ENCODE measurements at regions not wholly inside any gene's neighbourhood (a gene's known extent, or its start where the extent isn't known, plus 50 kb on each side); places are given as distances from the start of the nearest gene placed in this dataset.

DNA sequence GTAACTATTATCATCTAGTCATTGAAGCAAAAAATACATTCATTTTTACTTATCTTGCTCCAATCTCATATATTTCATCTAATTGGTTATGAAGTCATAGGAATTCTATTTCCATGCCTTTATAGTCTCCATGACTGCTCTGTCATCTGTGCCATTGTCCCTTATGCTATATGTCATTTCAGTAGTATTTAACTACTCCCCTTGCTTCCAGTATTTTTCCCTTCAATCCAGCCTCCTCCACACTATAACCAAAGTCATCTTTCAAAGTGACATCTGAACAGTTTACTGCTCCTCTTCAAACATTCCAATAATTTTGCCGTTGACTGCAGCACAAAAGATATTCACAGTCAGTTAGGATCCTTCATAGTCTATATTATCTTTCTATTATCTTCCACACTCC lies 216.6 kb upstream of the HS3ST5 start:
- no peak overlapping the region for H3K4me3 ChIP-seq (ENCODE audit: low read length in 2 of 2)
- DNase-seq (ENCODE audit: low read depth in 6 of 9, low spot score in 9 of 9): no peak
- no peaks in the 10 kb centered on the region for H3K36me3 ChIP-seq (ENCODE audit: control insufficient read depth in 2 of 2, insufficient read depth in 2 of 2, low read length in 1 of 2)
- no peak overlapping the region for H3K27ac ChIP-seq (ENCODE audit: low read depth in 1 of 2, low read length in 1 of 2)
- no peaks in the 10 kb centered on the region for H3K27me3 ChIP-seq (ENCODE audit: control insufficient read depth in 2 of 2, insufficient read depth in 1 of 2, low read length in 1 of 2)
- no peaks in the 10 kb centered on the region for H3K4me1 ChIP-seq (ENCODE audit: control insufficient read depth in 2 of 2, insufficient read depth in 2 of 2, low read length in 2 of 2)
- WGBS: 89% methylated on average over 1 of the region's 1 CpG
- H3K9me3 ChIP-seq (ENCODE audit: control insufficient read depth in 2 of 2, insufficient read depth in 1 of 2, low read length in 1 of 2): no peaks in the 10 kb centered on the region

DNA sequence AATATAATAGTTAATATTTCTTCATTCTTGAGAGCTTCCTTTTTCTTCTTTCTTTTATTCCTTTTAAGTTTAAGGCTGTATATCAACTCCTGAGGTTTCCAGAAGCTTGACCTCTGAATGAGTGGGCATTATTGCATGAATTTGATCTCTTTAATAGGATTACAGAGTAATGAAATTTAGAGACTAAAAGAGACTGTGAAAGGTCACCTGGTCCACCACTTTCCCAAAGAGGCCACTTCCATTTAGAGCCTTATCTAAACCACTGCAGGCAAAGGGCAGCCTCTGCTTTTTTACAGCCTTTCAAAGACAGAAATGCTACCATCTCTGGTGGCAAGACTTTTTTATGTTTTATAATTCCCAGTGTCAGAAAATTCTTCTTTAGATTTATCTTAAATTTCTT lies 215.3 kb upstream of the HS3ST5 start:
- Histone ChIP-seq H3K9me3 (ENCODE audit: control insufficient read depth in 2 of 2, insufficient read depth in 1 of 2, low read length in 1 of 2) (no peaks in the 10 kb centered on the region), H3K27me3 (ENCODE audit: control insufficient read depth in 2 of 2, insufficient read depth in 1 of 2, low read length in 1 of 2) (no peaks in the 10 kb centered on the region), H3K36me3 (ENCODE audit: control insufficient read depth in 2 of 2, insufficient read depth in 2 of 2, low read length in 1 of 2) (no peaks in the 10 kb centered on the region), H3K27ac (ENCODE audit: low read depth in 1 of 2, low read length in 1 of 2) (no peak overlapping the region), H3K4me1 (ENCODE audit: control insufficient read depth in 2 of 2, insufficient read depth in 2 of 2, low read length in 2 of 2) (no peaks in the 10 kb centered on the region), H3K4me3 (ENCODE audit: low read length in 2 of 2) (no peak overlapping the region)
- DNase-seq (ENCODE audit: low read depth in 6 of 9, low spot score in 9 of 9): no peak

DNA sequence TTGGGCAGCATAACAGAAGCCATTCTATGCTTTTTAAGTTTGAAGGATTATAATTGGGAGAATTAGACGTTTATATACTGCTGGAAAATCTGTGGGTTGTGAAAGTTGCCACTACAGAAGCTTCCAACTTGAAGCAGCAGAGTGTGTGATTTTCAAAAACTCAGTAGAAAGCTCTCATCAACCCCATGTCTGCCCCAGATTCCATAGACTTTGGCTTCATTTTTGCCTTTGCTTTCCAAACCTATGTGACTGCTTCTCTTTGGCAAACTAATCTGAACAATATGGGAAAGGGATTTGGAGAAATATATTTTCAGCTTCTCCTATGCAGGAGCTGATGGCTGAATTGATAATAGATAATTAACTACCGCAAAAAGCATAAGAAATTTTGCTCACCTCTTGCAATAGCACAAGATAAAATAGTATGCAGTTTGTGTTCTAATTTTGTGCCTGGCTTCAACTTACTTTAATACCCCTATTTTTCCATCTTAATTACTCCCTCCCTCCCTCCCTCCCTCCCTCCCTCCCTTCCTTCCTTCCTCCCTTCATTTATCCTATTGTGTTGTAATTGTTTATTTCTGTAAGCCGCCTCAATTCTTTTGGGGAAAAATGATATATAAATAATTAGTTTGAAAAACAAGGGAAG lies 214.1 kb upstream of the HS3ST5 start:
- Histone ChIP-seq H3K4me1 (ENCODE audit: control insufficient read depth in 2 of 2, insufficient read depth in 2 of 2, low read length in 2 of 2) (no peaks in the 10 kb centered on the region), H3K9me3 (ENCODE audit: control insufficient read depth in 2 of 2, insufficient read depth in 1 of 2, low read length in 1 of 2) (no peaks in the 10 kb centered on the region), H3K4me3 (ENCODE audit: low read length in 2 of 2) (no peak overlapping the region), H3K36me3 (ENCODE audit: control insufficient read depth in 2 of 2, insufficient read depth in 2 of 2, low read length in 1 of 2) (no peaks in the 10 kb centered on the region), H3K27ac (ENCODE audit: low read depth in 1 of 2, low read length in 1 of 2) (no peak overlapping the region), H3K27me3 (ENCODE audit: control insufficient read depth in 2 of 2, insufficient read depth in 1 of 2, low read length in 1 of 2) (no peaks in the 10 kb centered on the region)
- DNase-seq (ENCODE audit: low read depth in 6 of 9, low spot score in 9 of 9): no peak
- WGBS: 77% methylated on average over 3 of the region's 3 CpGs

- H3K4me1 ChIP-seq (ENCODE audit: control insufficient read depth in 2 of 2, insufficient read depth in 2 of 2, low read length in 2 of 2): no peaks in the 10 kb centered on the region
- no peak overlapping the region for H3K27ac ChIP-seq (ENCODE audit: low read depth in 1 of 2, low read length in 1 of 2)
- no peak overlapping the region for H3K4me3 ChIP-seq (ENCODE audit: low read length in 2 of 2)
- DNase-seq (ENCODE audit: low read depth in 6 of 9, low spot score in 9 of 9): no peak
- no peaks in the 10 kb centered on the region for H3K9me3 ChIP-seq (ENCODE audit: control insufficient read depth in 2 of 2, insufficient read depth in 1 of 2, low read length in 1 of 2)
- no peaks in the 10 kb centered on the region for H3K27me3 ChIP-seq (ENCODE audit: control insufficient read depth in 2 of 2, insufficient read depth in 1 of 2, low read length in 1 of 2)
- WGBS: 92% methylated on average over 2 of the region's 2 CpGs
- H3K36me3 ChIP-seq (ENCODE audit: control insufficient read depth in 2 of 2, insufficient read depth in 2 of 2, low read length in 1 of 2): no peaks in the 10 kb centered on the region
These were observed 207.5 kb upstream of the HS3ST5 start for GRCh38 chr6:114550316-114550715.

DNA sequence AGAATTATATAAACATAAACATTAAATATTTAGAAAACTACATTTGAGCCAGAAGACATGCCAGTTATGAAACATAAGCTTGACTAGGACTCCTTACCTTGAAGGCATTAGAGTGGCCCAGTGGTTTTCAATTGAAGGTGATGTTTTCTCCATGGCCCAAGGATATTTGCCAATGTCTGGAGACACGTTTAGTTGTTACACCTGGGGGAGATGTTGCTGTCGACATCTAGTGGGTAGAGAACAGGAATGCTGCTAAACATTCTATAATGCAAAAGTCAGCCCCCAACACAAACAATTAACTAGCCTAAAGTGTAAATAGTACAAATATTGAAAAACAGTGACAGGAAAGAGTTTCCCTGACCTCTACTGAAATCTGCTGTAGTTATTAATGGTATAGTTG lies 200.9 kb upstream of the HS3ST5 start:
- Histone ChIP-seq H3K27me3 (ENCODE audit: control insufficient read depth in 2 of 2, insufficient read depth in 1 of 2, low read length in 1 of 2) (no peaks in the 10 kb centered on the region), H3K27ac (ENCODE audit: low read depth in 1 of 2, low read length in 1 of 2) (no peak overlapping the region), H3K4me3 (ENCODE audit: low read length in 2 of 2) (no peak overlapping the region), H3K36me3 (ENCODE audit: control insufficient read depth in 2 of 2, insufficient read depth in 2 of 2, low read length in 1 of 2) (no peaks in the 10 kb centered on the region), H3K4me1 (ENCODE audit: control insufficient read depth in 2 of 2, insufficient read depth in 2 of 2, low read length in 2 of 2) (no peaks in the 10 kb centered on the region), H3K9me3 (ENCODE audit: control insufficient read depth in 2 of 2, insufficient read depth in 1 of 2, low read length in 1 of 2) (peaks cover 0 to 3% of the 10 kb centered on the region in 2 donors)
- 72% methylated on average over 2 of the region's 2 CpGs for WGBS
- DNase-seq (ENCODE audit: low read depth in 6 of 9, low spot score in 9 of 9): no peak

GRCh38 chr6:114541794-114542193 lies 199.0 kb upstream of the HS3ST5 start:
- Histone ChIP-seq H3K27me3 (ENCODE audit: control insufficient read depth in 2 of 2, insufficient read depth in 1 of 2, low read length in 1 of 2) (no peaks in the 10 kb centered on the region), H3K4me3 (ENCODE audit: low read length in 2 of 2) (no peak overlapping the region), H3K36me3 (ENCODE audit: control insufficient read depth in 2 of 2, insufficient read depth in 2 of 2, low read length in 1 of 2) (no peaks in the 10 kb centered on the region), H3K27ac (ENCODE audit: low read depth in 1 of 2, low read length in 1 of 2) (no peak overlapping the region), H3K4me1 (ENCODE audit: control insufficient read depth in 2 of 2, insufficient read depth in 2 of 2, low read length in 2 of 2) (no peaks in the 10 kb centered on the region), H3K9me3 (ENCODE audit: control insufficient read depth in 2 of 2, insufficient read depth in 1 of 2, low read length in 1 of 2) (peaks cover 0 to 3% of the 10 kb centered on the region in 2 donors)
- no peak for DNase-seq (ENCODE audit: low read depth in 6 of 9, low spot score in 9 of 9)
- 92% methylated on average over 21 of the region's 21 CpGs for WGBS

GRCh38 chr6:114537977-114538376 lies 195.2 kb upstream of the HS3ST5 start:
- H3K9me3 ChIP-seq (ENCODE audit: control insufficient read depth in 2 of 2, insufficient read depth in 1 of 2, low read length in 1 of 2): peaks cover 0 to 3% of the 10 kb centered on the region in 2 donors
- no peak for DNase-seq (ENCODE audit: low read depth in 6 of 9, low spot score in 9 of 9)
- H3K27ac ChIP-seq (ENCODE audit: low read depth in 1 of 2, low read length in 1 of 2): no peak overlapping the region
- H3K4me1 ChIP-seq (ENCODE audit: control insufficient read depth in 2 of 2, insufficient read depth in 2 of 2, low read length in 2 of 2): no peaks in the 10 kb centered on the region
- 91% methylated on average over 3 of the region's 3 CpGs for WGBS
- no peaks in the 10 kb centered on the region for H3K27me3 ChIP-seq (ENCODE audit: control insufficient read depth in 2 of 2, insufficient read depth in 1 of 2, low read length in 1 of 2)
- H3K4me3 ChIP-seq (ENCODE audit: low read length in 2 of 2): no peak overlapping the region
- H3K36me3 ChIP-seq (ENCODE audit: control insufficient read depth in 2 of 2, insufficient read depth in 2 of 2, low read length in 1 of 2): no peaks in the 10 kb centered on the region

DNA sequence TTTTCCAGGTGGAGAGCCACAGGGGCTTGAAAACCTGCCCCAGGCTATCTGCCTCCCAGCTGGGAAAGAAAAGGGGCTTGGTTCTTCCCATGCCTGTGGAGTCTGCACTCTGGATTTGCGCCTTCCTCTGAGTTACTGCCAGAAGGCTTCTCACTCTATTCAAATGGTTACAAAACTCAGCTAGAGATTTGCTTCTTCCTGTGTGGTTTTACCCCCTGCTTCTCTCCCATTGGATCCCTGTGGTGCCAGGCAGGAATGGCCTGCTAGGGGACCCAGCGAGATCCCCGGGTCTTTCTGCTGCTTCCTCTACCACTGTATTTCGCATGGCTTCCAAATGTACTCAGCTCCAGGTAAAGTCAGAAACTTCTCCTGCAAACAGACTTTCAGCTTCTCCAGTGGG lies 192.0 kb upstream of the HS3ST5 start:
- DNase-seq (ENCODE audit: low read depth in 6 of 9, low spot score in 9 of 9): no peak
- WGBS: 89% methylated on average over 4 of the region's 4 CpGs
- Histone ChIP-seq H3K27ac (ENCODE audit: low read depth in 1 of 2, low read length in 1 of 2) (no peak overlapping the region), H3K36me3 (ENCODE audit: control insufficient read depth in 2 of 2, insufficient read depth in 2 of 2, low read length in 1 of 2) (no peaks in the 10 kb centered on the region), H3K27me3 (ENCODE audit: control insufficient read depth in 2 of 2, insufficient read depth in 1 of 2, low read length in 1 of 2) (no peaks in the 10 kb centered on the region), H3K4me3 (ENCODE audit: low read length in 2 of 2) (no peak overlapping the region), H3K9me3 (ENCODE audit: control insufficient read depth in 2 of 2, insufficient read depth in 1 of 2, low read length in 1 of 2) (no peaks in the 10 kb centered on the region), H3K4me1 (ENCODE audit: control insufficient read depth in 2 of 2, insufficient read depth in 2 of 2, low read length in 2 of 2) (no peaks in the 10 kb centered on the region)

DNA sequence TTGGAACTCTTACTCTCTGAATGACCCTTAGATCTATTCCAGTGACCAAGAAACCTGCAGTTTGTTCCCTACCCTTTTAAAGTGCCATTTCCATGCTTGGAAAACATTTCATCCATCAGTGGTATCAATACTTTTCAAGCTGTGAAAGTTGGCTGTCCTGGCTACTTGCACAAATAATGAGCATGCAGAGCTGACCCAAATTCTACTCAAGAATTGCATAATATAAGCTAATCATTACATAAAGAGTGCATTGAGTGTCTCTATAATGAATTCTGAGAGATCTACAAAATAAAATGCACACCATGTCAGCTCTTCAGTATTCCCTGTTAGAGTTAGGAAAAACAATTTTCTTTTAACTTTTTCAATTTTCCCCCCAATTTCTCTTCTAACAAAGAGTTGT lies 181.3 kb upstream of the HS3ST5 start:
- no peaks in the 10 kb centered on the region for H3K27me3 ChIP-seq (ENCODE audit: control insufficient read depth in 2 of 2, insufficient read depth in 1 of 2, low read length in 1 of 2)
- no peak for DNase-seq (ENCODE audit: low read depth in 6 of 9, low spot score in 9 of 9)
- H3K9me3 ChIP-seq (ENCODE audit: control insufficient read depth in 2 of 2, insufficient read depth in 1 of 2, low read length in 1 of 2): no peaks in the 10 kb centered on the region
- no peaks in the 10 kb centered on the region for H3K36me3 ChIP-seq (ENCODE audit: control insufficient read depth in 2 of 2, insufficient read depth in 2 of 2, low read length in 1 of 2)
- no peak overlapping the region for H3K27ac ChIP-seq (ENCODE audit: low read depth in 1 of 2, low read length in 1 of 2)
- H3K4me3 ChIP-seq (ENCODE audit: low read length in 2 of 2): no peak overlapping the region
- no peaks in the 10 kb centered on the region for H3K4me1 ChIP-seq (ENCODE audit: control insufficient read depth in 2 of 2, insufficient read depth in 2 of 2, low read length in 2 of 2)

GRCh38 chr6:114523508-114523907 lies 180.7 kb upstream of the HS3ST5 start:
- no peaks in the 10 kb centered on the region for H3K4me1 ChIP-seq (ENCODE audit: control insufficient read depth in 2 of 2, insufficient read depth in 2 of 2, low read length in 2 of 2)
- no peak overlapping the region for H3K27ac ChIP-seq (ENCODE audit: low read depth in 1 of 2, low read length in 1 of 2)
- no peaks in the 10 kb centered on the region for H3K9me3 ChIP-seq (ENCODE audit: control insufficient read depth in 2 of 2, insufficient read depth in 1 of 2, low read length in 1 of 2)
- no peak for DNase-seq (ENCODE audit: low read depth in 6 of 9, low spot score in 9 of 9)
- H3K27me3 ChIP-seq (ENCODE audit: control insufficient read depth in 2 of 2, insufficient read depth in 1 of 2, low read length in 1 of 2): no peaks in the 10 kb centered on the region
- H3K4me3 ChIP-seq (ENCODE audit: low read length in 2 of 2): no peak overlapping the region
- 67% methylated on average over 2 of the region's 2 CpGs for WGBS
- no peaks in the 10 kb centered on the region for H3K36me3 ChIP-seq (ENCODE audit: control insufficient read depth in 2 of 2, insufficient read depth in 2 of 2, low read length in 1 of 2)

All from thymus (tissue), 11 donors.